Gastrocnemius medialis (tissue), 4 donors: ENCODE measurements at regions not wholly inside any gene's neighbourhood (a gene's known extent, or its start where the extent isn't known, plus 50 kb on each side); places are given as distances from the start of the nearest gene placed in this dataset.
"Not testable (repeated sequence)": the region's sequence is repeated elsewhere in the genome, so short reads cannot be mapped to it uniquely, and the experiment has no call there.

Experiments used
- ATAC-seq, 2 donors: fragments of 150-250 bp; one replicate each; pipeline ENCODE4 v1.9.1; 2016
- DNase-seq, 2 donors: peaks; one replicate each; pipeline ENCODE4 v3.0.0-alpha.2; 2019
- H3K27ac ChIP-seq, 4 donors: fragments of 200-600 bp; sonication (generic); 1 replicate in 1 of 4; 2 replicates in 3 of 4; pipeline ENCODE4 v1.5.1; 2016 to 2018; ENCODE audit warnings: mild to moderate bottlenecking in 2 of 4, moderate library complexity in 1 of 4
- H3K27me3 ChIP-seq, 3 donors: fragments of 200-600 bp; sonication (generic) in 2 of 3; 1 replicate in 1 of 3; 2 replicates in 2 of 3; pipeline versions ENCODE4 v1.5.1 to v1.6.0; 2016 to 2019; ENCODE audit warnings: mild to moderate bottlenecking in 1 of 3, moderate library complexity in 1 of 3
- H3K36me3 ChIP-seq, 2 donors: fragments of 200-600 bp; sonication (generic) in 1 of 2; one replicate each; pipeline ENCODE4 v1.5.1; 2017 to 2018
- H3K4me1 ChIP-seq, 2 donors: fragments of 200-600 bp; sonication (generic) in 1 of 2; one replicate each; pipeline ENCODE4 v1.5.1; 2016 to 2017; ENCODE audit warnings: mild to moderate bottlenecking in 2 of 2
- H3K4me3 ChIP-seq, 4 donors: fragments of 200-600 bp; sonication (generic) in 3 of 4; 1 replicate in 1 of 4; 2 replicates in 3 of 4; pipeline ENCODE4 v1.5.1; 2016 to 2019; ENCODE audit warnings: mild to moderate bottlenecking in 2 of 4
- H3K9me3 ChIP-seq, 3 donors: fragments of 200-600 bp; sonication (generic) in 2 of 3; 1 replicate in 1 of 3; 2 replicates in 2 of 3; pipeline ENCODE4 v1.5.1; 2016 to 2019
- in situ Hi-C, 4 donors: fragments of 200-750 bp; cut with MboI; loops; one replicate each; pipeline versions ENCODE4 v1.15.0 to v1.8.0; 2017; ENCODE audit warnings: low sequenced_read_pairs in 4 of 4
- intact Hi-C: fragments of 100-400 bp; cut with DNase I; formaldehyde crosslinking; loops from one replicate; pipeline ENCODE4 v1.15.1; 2023; ENCODE audit warnings: low total_unique reads

DNA sequence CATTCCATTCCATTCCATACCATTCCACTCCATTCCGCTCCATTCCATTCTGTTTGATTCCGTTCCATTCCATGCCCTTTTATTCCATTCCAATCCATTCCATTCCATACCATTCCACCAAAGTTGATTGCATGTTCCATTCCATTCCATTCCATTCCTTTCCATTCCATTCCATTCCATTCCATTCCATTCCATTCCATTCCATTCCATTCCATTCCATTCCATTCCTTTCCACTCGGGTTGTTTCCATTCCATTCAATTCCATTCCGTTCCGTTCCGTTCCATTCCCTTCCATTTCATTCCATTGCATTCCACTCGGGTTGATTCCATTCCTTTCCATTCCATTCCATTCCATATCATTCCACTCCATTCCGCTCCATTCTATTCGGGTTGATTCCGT lies 152.7 kb downstream of the CWH43 start:
- ATAC-seq, H3K36me3 ChIP-seq, H3K27ac ChIP-seq, H3K4me3 ChIP-seq, H3K9me3 ChIP-seq, H3K27me3 ChIP-seq, DNase-seq, H3K4me1 ChIP-seq, in situ Hi-C loops, intact Hi-C loops: not testable (repeated sequence)

DNA sequence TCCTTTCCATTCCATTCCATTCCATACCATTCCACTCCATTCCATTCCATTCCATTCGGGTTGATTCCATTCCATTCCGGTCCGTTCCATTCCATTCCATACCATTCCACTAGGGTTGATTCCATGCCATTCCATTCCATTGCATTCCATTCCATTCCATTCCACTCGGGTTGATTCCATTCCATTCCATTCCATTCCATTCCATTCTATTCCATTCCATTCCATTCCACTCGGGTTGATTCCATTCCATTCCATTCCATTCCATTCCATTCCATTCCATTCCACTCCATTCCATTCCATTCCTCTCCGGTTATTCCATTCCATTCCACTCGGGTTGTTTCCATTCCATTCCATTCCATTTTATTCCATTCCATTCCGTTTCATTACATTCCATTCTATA lies 153.4 kb downstream of the CWH43 start:
- H3K27ac ChIP-seq, in situ Hi-C loops, DNase-seq, H3K36me3 ChIP-seq, intact Hi-C loops, H3K4me3 ChIP-seq, H3K4me1 ChIP-seq, H3K27me3 ChIP-seq, H3K9me3 ChIP-seq: not testable (repeated sequence)
- peak; percentile 67 to 68 for ATAC-seq

DNA sequence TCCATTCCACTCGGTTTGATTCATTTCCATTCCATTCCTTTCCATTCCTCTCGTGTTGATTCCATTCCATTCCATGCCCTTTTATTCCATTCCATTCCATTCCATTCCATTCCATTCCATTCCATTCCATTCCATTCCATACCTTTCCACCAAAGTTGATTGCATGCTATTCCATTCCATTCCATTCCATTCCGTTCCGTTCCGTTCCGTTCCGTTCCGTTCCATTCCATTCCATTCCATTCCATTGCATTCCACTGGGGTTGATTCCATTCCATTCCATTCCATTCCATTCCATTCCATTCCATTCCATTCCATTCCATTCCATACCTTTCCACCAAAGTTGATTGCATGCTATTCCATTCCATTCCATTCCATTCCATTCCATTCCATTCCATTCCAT lies 154.3 kb downstream of the CWH43 start:
- H3K27me3 ChIP-seq, ATAC-seq, H3K36me3 ChIP-seq, H3K4me3 ChIP-seq, in situ Hi-C loops, H3K4me1 ChIP-seq, H3K27ac ChIP-seq, H3K9me3 ChIP-seq, intact Hi-C loops: not testable (repeated sequence)
- peak in 1 of 2 donors; percentile 30 for DNase-seq

DNA sequence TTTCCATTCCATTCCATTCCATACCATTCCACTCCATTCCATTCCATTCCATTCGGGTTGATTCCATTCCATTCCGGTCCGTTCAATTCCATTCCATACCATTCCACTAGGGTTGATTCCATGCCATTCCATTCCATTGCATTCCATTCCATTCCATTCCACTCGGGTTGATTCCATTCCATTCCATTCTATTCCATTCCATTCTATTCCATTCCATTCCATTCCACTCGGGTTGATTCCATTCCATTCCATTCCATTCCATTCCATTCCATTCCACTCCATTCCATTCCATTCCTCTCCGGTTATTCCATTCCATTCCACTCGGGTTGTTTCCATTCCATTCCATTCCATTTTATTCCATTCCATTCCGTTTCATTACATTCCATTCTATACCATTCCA lies 155.9 kb downstream of the CWH43 start:
- H3K4me3 ChIP-seq, H3K36me3 ChIP-seq, H3K27ac ChIP-seq, intact Hi-C loops, H3K9me3 ChIP-seq, in situ Hi-C loops, DNase-seq, H3K27me3 ChIP-seq, H3K4me1 ChIP-seq: not testable (repeated sequence)
- ATAC-seq: peak in 1 of 2 donors; percentile 65

DNA sequence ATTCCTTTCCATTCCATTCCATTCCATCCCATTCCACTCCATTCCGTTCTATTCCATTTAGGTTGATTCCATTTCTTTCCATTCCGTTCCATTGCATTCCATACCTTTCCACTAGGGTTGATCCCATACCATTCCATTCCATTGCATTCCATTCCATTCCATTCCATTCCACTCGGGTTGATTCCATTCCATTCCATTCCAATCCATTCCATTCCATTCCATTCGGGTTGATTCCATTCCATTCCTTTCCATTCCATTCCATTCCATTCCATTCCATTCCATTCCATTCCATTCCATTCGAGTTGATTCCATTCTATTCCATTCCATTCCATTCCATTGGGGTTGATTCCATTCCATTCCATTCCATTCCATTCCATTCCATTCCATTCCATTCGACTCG lies 161.1 kb downstream of the CWH43 start:
- H3K27ac ChIP-seq, DNase-seq, H3K27me3 ChIP-seq, H3K4me1 ChIP-seq, in situ Hi-C loops, intact Hi-C loops, H3K4me3 ChIP-seq, H3K36me3 ChIP-seq, H3K9me3 ChIP-seq: not testable (repeated sequence)
- ATAC-seq: peak; percentile 54 to 60

DNA sequence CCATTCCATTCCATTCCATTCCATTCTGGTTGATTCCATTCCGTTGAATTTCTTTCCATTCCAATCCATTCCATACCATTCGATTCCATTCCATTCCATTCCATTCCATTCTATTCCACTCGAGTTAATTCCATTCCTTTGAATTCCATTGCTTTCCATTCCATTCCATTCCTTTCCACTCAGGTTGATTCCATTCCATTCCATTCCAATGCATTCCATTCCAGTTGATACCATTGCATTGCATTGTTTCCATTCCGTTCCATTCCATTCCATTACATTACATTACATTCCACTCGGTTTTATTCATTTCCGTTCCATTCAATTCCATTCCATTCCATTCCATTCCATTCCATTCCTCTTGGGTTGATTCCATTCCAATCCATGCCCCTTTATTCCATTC lies 161.5 kb downstream of the CWH43 start:
- H3K4me3 ChIP-seq, intact Hi-C loops, H3K4me1 ChIP-seq, ATAC-seq, H3K36me3 ChIP-seq, H3K27me3 ChIP-seq, H3K27ac ChIP-seq, in situ Hi-C loops, H3K9me3 ChIP-seq, DNase-seq: not testable (repeated sequence)

DNA sequence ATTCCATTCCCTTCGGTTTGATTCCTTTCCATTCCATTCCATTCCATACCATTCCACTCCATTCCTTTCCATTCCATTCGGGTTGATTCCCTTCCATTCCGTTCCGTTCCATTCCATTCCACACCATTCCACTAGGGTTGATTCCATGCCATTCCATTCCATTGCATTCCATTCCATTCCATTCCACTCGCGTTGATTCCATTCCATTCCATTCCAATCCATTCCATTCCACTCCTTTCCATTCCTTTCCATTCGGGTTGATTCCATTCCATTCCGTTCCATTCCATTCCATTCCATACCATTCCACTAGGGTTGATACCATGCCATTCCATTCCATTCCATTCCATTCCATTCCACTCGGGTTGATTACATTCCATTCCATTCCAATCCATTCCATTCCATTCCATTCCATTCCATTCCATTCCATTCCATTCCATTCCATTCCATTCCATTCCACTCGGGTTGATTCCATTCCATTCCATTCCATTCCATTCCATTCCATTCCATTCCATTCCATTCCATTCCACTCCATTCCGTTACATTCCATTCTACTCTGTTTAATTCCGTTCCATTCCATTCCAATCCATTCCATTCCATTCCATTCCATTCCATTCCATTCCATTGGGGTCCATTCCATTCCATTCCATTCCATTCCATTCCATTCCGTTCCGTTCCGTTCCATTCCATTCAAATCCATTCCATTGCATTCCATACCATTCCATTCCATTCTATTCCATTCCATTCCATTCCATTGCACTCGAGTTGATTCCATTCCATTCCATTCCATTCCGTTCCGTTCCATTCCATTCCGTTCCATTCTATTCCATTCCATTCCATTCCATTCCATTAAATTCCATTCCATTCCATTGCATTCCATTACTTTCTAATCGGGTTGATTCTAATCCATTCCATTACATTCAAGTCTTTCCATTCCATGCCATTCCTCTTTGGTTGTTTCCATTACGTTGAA lies 163.2 kb downstream of the CWH43 start:
- intact Hi-C loops, H3K9me3 ChIP-seq, in situ Hi-C loops, H3K4me3 ChIP-seq, H3K27ac ChIP-seq, H3K36me3 ChIP-seq, H3K27me3 ChIP-seq, H3K4me1 ChIP-seq: not testable (repeated sequence)
- DNase-seq: peak in 1 of 2 donors; percentile 21
- ATAC-seq: peak; percentile 84 to 92

DNA sequence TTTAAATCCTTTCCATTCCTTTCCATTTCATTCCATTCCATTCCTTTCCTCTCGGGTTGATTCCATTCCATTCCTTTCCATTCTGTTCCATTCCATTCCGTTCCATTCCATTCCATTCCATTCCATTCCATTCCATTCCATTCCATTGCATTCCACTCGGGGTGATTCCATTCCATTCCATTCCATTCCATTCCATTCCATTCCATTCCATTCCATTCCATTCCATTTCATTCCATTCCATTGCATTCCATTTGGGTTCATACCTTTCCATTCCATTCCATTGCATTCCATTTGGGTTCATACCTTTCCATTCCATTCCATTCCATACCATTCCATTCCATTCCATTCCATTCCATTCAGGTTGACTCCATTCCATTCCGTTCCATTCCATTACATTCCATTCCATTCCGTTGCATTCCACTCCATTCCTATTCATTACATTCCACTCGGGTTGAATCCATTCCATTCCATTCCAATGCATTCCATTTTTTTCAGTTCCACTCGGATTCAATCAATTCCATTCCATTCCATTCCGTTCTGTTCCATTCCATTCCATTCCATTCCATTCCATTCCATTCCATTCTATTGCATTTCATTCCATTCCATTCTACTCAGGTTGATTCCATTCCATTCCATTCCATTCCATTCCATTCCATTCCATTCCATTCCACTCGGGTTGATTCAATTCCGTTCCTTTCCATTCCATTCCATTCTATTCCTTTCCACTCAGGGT lies 164.4 kb downstream of the CWH43 start:
- H3K36me3 ChIP-seq, H3K27ac ChIP-seq, H3K9me3 ChIP-seq, H3K4me3 ChIP-seq, H3K4me1 ChIP-seq, DNase-seq, intact Hi-C loops, H3K27me3 ChIP-seq, in situ Hi-C loops: not testable (repeated sequence)
- ATAC-seq: peak in 1 of 2 donors; percentile 19

DNA sequence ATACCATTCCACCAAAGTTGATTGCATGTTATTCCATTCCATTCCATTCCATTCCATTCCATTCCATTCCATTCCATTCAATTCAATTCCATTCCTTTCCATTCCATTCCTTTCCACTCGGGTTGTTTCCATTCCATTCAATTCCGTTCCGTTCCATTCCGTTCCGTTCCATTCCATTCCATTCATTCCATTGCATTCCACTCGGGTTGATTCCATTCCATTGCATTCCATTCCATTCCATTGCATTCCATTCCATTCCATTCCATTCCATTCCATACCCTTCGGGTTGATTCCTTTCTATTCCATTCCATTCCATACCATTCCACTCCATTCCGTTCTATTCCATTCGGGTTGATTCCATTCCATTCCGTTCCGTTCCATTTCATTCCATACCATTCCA lies 166.9 kb downstream of the CWH43 start:
- H3K4me3 ChIP-seq, in situ Hi-C loops, DNase-seq, H3K27ac ChIP-seq, H3K27me3 ChIP-seq, H3K9me3 ChIP-seq, H3K36me3 ChIP-seq, H3K4me1 ChIP-seq, intact Hi-C loops: not testable (repeated sequence)
- ATAC-seq: peak; percentile 23 to 56

DNA sequence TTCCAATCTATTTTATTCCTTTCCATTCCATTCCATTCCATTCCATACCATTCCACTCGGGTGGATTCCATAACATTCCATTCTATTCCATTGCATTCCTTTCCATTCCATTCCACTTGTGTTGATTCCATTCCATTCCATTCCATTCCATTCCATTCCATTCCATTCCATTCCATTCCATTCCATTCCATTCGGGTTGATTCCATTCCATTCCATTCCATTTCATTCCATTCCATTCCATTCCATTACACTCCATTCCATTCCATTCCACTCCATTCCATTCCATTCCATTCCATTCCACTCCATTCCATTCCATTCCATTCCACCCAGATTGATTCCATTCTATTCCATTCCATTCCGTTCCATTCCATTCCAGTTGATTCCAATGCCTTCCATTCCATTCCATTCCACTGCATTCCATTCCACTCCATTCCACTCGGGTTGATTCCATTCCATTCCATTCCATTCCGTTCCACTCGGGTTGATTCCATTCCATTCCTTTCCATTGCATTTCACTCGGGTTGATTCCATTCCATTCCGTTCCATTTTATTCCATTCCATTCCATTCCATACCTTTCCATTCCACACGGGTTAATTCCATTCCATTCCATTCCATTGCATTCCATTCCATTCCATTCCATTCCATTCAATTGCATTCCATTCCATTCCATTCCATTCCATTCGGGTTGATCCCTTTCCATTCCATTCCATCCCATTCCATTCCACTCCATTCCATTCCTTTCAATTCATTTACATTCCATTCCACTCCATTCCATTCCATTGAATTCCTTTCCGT lies 168.4 kb downstream of the CWH43 start:
- ATAC-seq: peak; percentile 57 to 62
- H3K4me3 ChIP-seq, H3K36me3 ChIP-seq, DNase-seq, H3K27ac ChIP-seq, H3K4me1 ChIP-seq, H3K27me3 ChIP-seq, H3K9me3 ChIP-seq, in situ Hi-C loops, intact Hi-C loops: not testable (repeated sequence)

DNA sequence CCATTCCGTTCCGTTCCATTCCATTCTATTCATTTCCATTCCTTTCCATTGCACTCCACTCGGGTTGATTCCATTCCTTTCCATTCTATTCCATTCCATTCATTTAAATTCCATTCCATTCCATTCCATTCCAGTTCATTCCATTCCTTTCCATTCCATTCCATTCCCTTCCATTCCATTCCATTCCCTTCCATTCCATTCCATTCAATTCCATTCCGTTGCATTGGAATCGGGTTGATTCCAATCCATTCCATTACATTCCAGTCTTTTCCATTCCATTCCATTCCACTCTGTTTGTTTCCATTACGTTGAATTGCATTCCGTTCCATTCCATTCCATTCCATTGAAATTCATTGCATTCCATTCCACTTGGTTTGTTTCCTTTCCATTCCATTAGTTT lies 169.2 kb downstream of the CWH43 start:
- DNase-seq, intact Hi-C loops, H3K9me3 ChIP-seq, H3K27me3 ChIP-seq, H3K4me3 ChIP-seq, in situ Hi-C loops, H3K27ac ChIP-seq, H3K36me3 ChIP-seq, H3K4me1 ChIP-seq, ATAC-seq: not testable (repeated sequence)
